SU-DHL-6 (cell line): ENCODE measurements at regions not wholly inside any gene's neighbourhood (a gene's known extent, or its start where the extent isn't known, plus 50 kb on each side); places are given as distances from the start of the nearest gene placed in this dataset.

Experiments
- H2AFZ ChIP-seq: fragments of 200-600 bp; sonication (generic); 2 replicates; pipeline ENCODE4 v1.6.1; 2014; ENCODE audit warnings: low read depth, mild to moderate bottlenecking, moderate library complexity, mixed read lengths, antibody characterized with exemption, low read length; ENCODE audit not compliant: severe bottlenecking
- H3F3A ChIP-seq: fragments of 200-600 bp; shearing (Covaris generic); 2 replicates; pipeline ENCODE4 v1.6.0; 2016; ENCODE audit warnings: antibody characterized with exemption, mild to moderate bottlenecking; ENCODE audit not compliant: insufficient read depth
- H3K27ac ChIP-seq: fragments of 200-600 bp; sonication (generic); 2 replicates; pipeline ENCODE4 v1.5.1; 2016; ENCODE audit warnings: low read depth, mild to moderate bottlenecking, low read length, moderate library complexity, mixed read lengths
- H3K27me3 ChIP-seq: fragments of 200-600 bp; sonication (generic), shearing (Covaris generic); 2 replicates; pipeline ENCODE4 v1.6.0; 2014; ENCODE audit warnings: mild to moderate bottlenecking, low read length
- H3K36me3 ChIP-seq: fragments of 200-600 bp; sonication (generic); 2 replicates; pipeline ENCODE4 v1.6.1; 2014; ENCODE audit warnings: mild to moderate bottlenecking, low read length, mixed read lengths
- H3K4me2 ChIP-seq: fragments of 300-600, 200-600 bp; shearing (Covaris generic), sonication (generic); 2 replicates; pipeline ENCODE4 v1.6.0; 2014; ENCODE audit warnings: low read length, low read depth, mild to moderate bottlenecking; ENCODE audit not compliant: poor library complexity, severe bottlenecking
- H3K4me3 ChIP-seq: fragments of 200-600 bp; sonication (generic); 2 replicates; pipeline ENCODE4 v1.5.1; 2014; ENCODE audit warnings: antibody characterized with exemption, low read length, mild to moderate bottlenecking, mixed read lengths; ENCODE audit not compliant: insufficient read depth, poor library complexity, severe bottlenecking
- H3K79me2 ChIP-seq: fragments of 200-600 bp; sonication (generic); 2 replicates; pipeline ENCODE4 v1.6.1; 2014; ENCODE audit warnings: mild to moderate bottlenecking, low read length, moderate library complexity; ENCODE audit not compliant: insufficient read depth
- H3K9ac ChIP-seq: fragments of 200-600 bp; sonication (generic); 2 replicates; pipeline ENCODE4 v1.7.0; 2014; ENCODE audit warnings: mild to moderate bottlenecking, low read length
- H3K9me2 ChIP-seq: fragments of 200-600 bp; sonication (generic); replicated peaks from 2 replicates; pipeline ENCODE4 v1.6.1; 2014; ENCODE audit warnings: low read length; ENCODE audit not compliant: insufficient read depth
- H3K9me3 ChIP-seq: fragments of 200-600 bp; sonication (generic); 2 replicates; pipeline ENCODE4 v1.6.1; 2014; ENCODE audit warnings: low read length, mixed read lengths; ENCODE audit not compliant: insufficient read depth
- H4K20me1 ChIP-seq: fragments of 200-600 bp; sonication (generic); 2 replicates; pipeline ENCODE4 v1.6.1; 2014; ENCODE audit warnings: low read depth, mild to moderate bottlenecking, antibody characterized with exemption, low read length, moderate library complexity, mixed read lengths
- CTCF ChIP-seq: fragments of 200-600 bp; sonication (generic); IDR thresholded peaks from one replicate; pipeline ENCODE4 v1.5.1; 2017; ENCODE audit warnings: antibody characterized with exemption, mild to moderate bottlenecking, low read length, moderate library complexity; ENCODE audit not compliant: insufficient read depth, poor library complexity, severe bottlenecking
- EZH2phosphoT487 ChIP-seq: fragments of 200-600 bp; sonication (generic), shearing (Covaris generic); conservative IDR thresholded peaks from 2 replicates; pipeline ENCODE4 v1.6.1; 2018; ENCODE audit warnings: mild to moderate bottlenecking, antibody characterized with exemption, low read length, moderate library complexity, mixed read lengths

GRCh38 chr6:81937296-81937937 is 184.9 kb upstream of the TENT5A start:
- H3K27ac ChIP-seq = no peak overlapping the region
- H3K79me2 ChIP-seq = no peaks in the 10 kb centered on the region
- no peak overlapping the region for H3K4me2 ChIP-seq
- H3K9ac ChIP-seq = no peak overlapping the region
- H3K36me3 ChIP-seq = no peaks in the 10 kb centered on the region
- no peaks in the 10 kb centered on the region for H3K9me3 ChIP-seq
- no peaks in the 10 kb centered on the region for H3K27me3 ChIP-seq
- no peaks in the 10 kb centered on the region for H4K20me1 ChIP-seq
- H3F3A ChIP-seq = no peaks in the 10 kb centered on the region
- H3K9me2 ChIP-seq = no peaks in the 10 kb centered on the region; the same call in 1 of the 2 replicates
- H2AFZ ChIP-seq = no peak overlapping the region
- no peak for TF ChIP-seq CTCF
- no peak for TF ChIP-seq EZH2phosphoT487
- no peak overlapping the region for H3K4me3 ChIP-seq

DNA sequence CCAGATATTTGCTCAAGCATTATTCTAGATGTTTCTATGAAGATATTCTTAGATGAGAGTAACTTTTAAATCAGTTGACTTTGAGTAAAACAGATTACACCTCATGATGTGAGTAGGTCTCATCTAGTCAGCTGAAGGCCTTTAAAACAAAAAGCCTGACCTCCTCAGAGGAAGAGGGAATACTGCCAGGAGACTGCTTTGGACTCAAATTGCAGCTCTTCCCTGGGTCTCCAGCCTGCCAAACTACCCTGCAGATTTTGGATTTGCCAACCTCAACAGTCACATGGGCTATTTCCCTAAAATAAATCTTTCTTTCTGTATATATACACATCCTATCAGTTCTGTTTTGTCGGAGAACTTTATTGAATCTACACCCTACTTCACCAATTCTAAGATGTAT is 182.5 kb upstream of the TENT5A start:
- Histone ChIP-seq H3F3A (no peaks in the 10 kb centered on the region), H3K4me2 (no peak overlapping the region), H3K9me3 (no peaks in the 10 kb centered on the region), H2AFZ (no peak overlapping the region), H3K27me3 (no peaks in the 10 kb centered on the region), H3K9me2 (no peaks in the 10 kb centered on the region; the same call in 1 of the 2 replicates), H4K20me1 (no peaks in the 10 kb centered on the region), H3K4me3 (no peak overlapping the region), H3K27ac (no peak overlapping the region), H3K79me2 (no peaks in the 10 kb centered on the region), H3K36me3 (no peaks in the 10 kb centered on the region), H3K9ac (no peak overlapping the region)
- no peak for TF ChIP-seq CTCF
- TF ChIP-seq EZH2phosphoT487 = no peak

DNA sequence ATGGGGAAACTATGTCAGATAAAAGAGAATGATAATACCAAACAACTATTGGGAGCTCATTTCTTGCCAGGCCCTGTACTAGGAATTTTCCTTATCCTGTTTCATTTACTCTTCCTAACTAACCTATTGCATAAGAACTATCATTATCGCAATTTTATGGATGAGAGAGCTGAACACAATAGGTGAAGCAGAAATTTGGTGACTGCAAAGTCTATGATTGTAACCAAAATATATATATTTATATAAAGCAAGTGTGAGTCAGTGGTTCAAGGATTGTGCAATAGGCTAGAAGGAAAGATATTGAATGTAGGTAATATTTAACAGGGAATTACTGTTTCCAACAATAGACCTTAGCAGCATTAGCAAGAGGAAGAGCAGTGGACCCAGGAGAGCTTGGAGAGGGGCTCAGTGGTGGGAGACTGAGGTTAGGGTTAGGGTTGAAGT is 181.1 kb upstream of the TENT5A start:
- no peak for TF ChIP-seq CTCF
- no peak for TF ChIP-seq EZH2phosphoT487
- H3F3A ChIP-seq = no peaks in the 10 kb centered on the region
- no peaks in the 10 kb centered on the region for H3K27me3 ChIP-seq
- no peaks in the 10 kb centered on the region for H3K9me3 ChIP-seq
- no peak overlapping the region for H3K27ac ChIP-seq
- no peaks in the 10 kb centered on the region for H4K20me1 ChIP-seq
- H3K36me3 ChIP-seq = no peaks in the 10 kb centered on the region
- no peak overlapping the region for H3K4me2 ChIP-seq
- H3K4me3 ChIP-seq = no peak overlapping the region
- no peaks in the 10 kb centered on the region for H3K79me2 ChIP-seq
- no peak overlapping the region for H2AFZ ChIP-seq
- no peaks in the 10 kb centered on the region; the same call in 1 of the 2 replicates for H3K9me2 ChIP-seq
- H3K9ac ChIP-seq = no peak overlapping the region
